ENCODE measurements at regions not wholly inside any gene's neighbourhood (a gene's known extent, or its start where the extent isn't known, plus 50 kb on each side); places are given as distances from the start of the nearest gene placed in this dataset.

DNA sequence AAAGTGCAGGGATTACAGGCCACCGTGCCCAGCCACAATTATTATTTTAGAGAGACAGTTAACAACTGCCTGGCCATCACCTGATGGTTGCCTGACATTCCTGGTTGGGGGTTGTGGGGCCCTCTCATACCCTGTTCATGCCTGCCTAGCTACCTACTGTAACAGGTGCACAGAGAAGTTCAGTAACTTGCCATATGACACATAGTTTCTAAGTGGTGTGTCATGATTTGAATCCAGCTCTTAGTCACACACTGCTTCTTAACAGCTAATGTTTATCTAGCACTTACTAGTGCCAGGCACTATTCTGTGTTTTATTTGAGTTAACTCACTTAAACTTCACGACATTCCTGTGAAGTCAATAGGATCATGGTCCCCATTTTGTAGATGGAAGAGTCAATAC lies 122.7 kb upstream of the JADE1 start:
- H3K27ac ChIP-seq = no peak overlapping the region
- WGBS, 2 donors = 71 to 77% methylated on average over 2 of the region's 2 CpGs

DNA sequence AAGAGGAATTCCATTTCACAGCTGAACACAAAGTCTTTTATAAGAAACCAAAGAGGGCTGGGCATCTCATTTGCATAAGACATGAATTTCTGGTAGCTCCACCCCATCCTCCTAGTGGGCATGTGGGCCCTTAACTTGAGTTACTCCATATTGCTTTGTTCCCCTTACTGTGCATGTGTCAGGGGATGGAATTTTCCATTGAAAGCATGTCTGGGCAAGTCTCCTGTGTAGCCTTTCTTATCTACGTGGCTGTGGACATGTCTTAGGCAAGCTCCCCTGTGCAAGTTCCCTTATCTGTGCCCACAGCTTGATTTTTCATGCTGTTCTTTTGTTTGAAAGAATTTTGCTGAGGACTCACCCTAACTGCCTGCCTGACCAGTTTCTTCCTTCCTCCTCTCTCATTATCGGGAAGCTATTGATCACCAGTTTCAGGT lies 123.5 kb upstream of the JADE1 start:
- WGBS, 2 donors = 58 to 62% methylated on average over 2 of the region's 2 CpGs
- Histone ChIP-seq H3K4me3 (no peak overlapping the region), H3K27ac (no peak overlapping the region), H3K9me3 (peaks cover 0 to 10% (median 0%) of the 10 kb centered on the region in 3 donors), H3K27me3 (no peaks in the 10 kb centered on the region), H3K4me1 (peaks cover 0 to 4% (median 0%) of the 10 kb centered on the region in 3 donors), H3K36me3 (no peaks in the 10 kb centered on the region)
- TF ChIP-seq POLR2A (IDR thresholded peaks at IDR 0.05) = no peak
- TF ChIP-seq, protein P1, sequence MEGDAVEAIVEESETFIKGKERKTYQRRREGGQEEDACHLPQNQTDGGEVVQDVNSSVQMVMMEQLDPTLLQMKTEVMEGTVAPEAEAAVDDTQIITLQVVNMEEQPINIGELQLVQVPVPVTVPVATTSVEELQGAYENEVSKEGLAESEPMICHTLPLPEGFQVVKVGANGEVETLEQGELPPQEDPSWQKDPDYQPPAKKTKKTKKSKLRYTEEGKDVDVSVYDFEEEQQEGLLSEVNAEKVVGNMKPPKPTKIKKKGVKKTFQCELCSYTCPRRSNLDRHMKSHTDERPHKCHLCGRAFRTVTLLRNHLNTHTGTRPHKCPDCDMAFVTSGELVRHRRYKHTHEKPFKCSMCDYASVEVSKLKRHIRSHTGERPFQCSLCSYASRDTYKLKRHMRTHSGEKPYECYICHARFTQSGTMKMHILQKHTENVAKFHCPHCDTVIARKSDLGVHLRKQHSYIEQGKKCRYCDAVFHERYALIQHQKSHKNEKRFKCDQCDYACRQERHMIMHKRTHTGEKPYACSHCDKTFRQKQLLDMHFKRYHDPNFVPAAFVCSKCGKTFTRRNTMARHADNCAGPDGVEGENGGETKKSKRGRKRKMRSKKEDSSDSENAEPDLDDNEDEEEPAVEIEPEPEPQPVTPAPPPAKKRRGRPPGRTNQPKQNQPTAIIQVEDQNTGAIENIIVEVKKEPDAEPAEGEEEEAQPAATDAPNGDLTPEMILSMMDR (IDR thresholded peaks at IDR 0.05) = no peak
- intact Hi-C loops (cut with DNase I) = no loop called here
- DNase-seq = no peak

More for the DNA sequence above, 122.7 kb upstream of the JADE1 start:
- Histone ChIP-seq H3K36me3 (no peaks in the 10 kb centered on the region), H3K4me3 (no peak overlapping the region), H3K4me1 (peaks cover 0 to 4% (median 0%) of the 10 kb centered on the region in 3 donors), H3K9me3 (peaks cover 0 to 10% (median 0%) of the 10 kb centered on the region in 3 donors), H3K27me3 (no peaks in the 10 kb centered on the region)
- DNase-seq = no peak
- TF ChIP-seq POLR2A (IDR thresholded peaks at IDR 0.05) = no peak
- TF ChIP-seq, protein P1 (IDR thresholded peaks at IDR 0.05) = no peak
- intact Hi-C loops (cut with DNase I) = no loop called here

DNA sequence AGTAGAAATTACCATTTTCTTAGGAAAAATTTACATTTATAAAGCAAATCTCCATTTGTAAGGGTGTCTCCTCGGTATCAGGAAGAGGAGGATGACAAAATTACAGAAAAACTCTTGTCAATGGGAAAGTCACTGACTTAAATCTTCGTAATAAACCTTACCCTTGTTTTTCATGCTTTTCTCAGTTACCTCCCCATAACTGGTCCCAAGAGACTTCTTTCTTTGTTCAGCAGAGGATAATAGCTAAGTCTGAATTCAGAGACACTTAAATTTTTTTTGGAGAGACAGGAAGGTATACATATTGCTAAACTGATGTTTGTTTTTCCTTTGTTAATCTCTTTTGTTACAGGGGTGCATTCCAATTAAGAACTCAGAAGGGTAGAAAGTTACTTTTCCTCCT lies 125.5 kb upstream of the JADE1 start:
- H3K27ac ChIP-seq = no peak overlapping the region
- H3K27me3 ChIP-seq = no peaks in the 10 kb centered on the region
- H3K9me3 ChIP-seq = peaks cover 0 to 10% (median 0%) of the 10 kb centered on the region in 3 donors
- intact Hi-C loops (cut with DNase I) = no loop called here
- TF ChIP-seq, protein P1 (IDR thresholded peaks at IDR 0.05) = no peak
- TF ChIP-seq POLR2A (IDR thresholded peaks at IDR 0.05) = no peak
- DNase-seq = no peak
- H3K4me3 ChIP-seq = no peak overlapping the region
- no peaks in the 10 kb centered on the region for H3K4me1 ChIP-seq
- H3K36me3 ChIP-seq = no peaks in the 10 kb centered on the region
- WGBS, 2 donors = 68 to 78% methylated on average over 2 of the region's 2 CpGs

DNA sequence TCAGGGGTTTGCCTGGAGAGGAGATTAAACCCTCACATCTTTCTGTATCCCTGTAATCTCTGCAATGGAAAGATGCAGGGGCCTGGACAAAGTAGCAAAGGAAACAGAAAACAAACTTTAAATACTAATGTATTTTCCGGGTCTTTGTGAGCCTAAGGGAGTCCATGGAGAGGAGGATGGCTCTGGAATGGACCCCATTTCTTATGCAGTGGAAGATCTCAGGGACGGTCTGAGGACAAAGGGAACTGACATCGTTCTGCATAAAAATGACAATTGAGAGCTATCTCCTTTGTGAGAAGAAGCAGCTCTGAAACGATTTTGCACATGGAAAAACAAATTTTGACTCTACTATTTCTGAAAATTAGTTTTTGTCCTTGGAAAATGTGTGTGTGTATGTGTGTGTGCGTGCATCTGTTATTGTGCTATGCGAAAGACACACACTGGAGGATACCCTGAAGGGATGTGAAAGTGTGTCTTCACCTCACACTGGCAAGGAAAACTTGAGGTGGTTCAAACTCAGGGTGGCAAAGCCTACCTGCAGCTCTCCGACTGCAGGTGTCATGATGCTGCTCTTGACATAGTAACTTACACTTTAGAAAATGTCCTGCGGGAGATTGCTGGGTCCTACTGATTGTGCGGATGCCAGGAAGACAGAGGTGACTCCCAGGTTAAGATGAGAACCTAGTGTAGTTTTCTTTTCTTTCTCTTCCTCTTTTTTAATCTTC lies 126.4 kb upstream of the JADE1 start:
- Histone ChIP-seq H3K4me1 (no peaks in the 10 kb centered on the region), H3K27me3 (no peaks in the 10 kb centered on the region), H3K4me3 (no peak overlapping the region), H3K36me3 (no peaks in the 10 kb centered on the region), H3K9me3 (peaks cover 0 to 10% (median 0%) of the 10 kb centered on the region in 3 donors), H3K27ac (no peak overlapping the region)
- DNase-seq = no peak
- intact Hi-C loops (cut with DNase I) = no loop called here
- no peak for TF ChIP-seq POLR2A (IDR thresholded peaks at IDR 0.05)
- TF ChIP-seq, protein P1 (IDR thresholded peaks at IDR 0.05) = no peak
- WGBS, 2 donors = 63 to 66% methylated on average over 9 of the region's 9 CpGs

DNA sequence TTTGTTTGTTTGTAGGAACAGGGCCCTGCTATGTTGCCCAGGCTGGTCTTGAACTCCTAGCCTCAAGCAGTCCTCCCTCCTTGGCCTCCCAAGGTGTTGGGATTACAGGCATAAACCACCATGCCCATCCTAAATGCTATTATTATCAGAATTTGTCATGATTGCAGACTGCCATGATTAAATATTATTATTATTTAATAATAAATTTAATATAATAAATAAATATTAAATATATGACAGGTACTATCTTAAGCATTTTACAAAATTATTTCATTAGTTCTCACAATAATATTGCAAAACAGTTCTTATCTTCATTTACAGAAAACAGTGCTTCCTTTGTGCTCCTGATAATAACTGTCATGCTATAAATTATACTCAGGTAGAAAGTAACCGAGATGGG lies 133.4 kb upstream of the JADE1 start:
- Histone ChIP-seq H3K27me3 (no peaks in the 10 kb centered on the region), H3K4me3 (no peak overlapping the region), H3K27ac (no peak overlapping the region), H3K36me3 (no peaks in the 10 kb centered on the region), H3K4me1 (no peaks in the 10 kb centered on the region), H3K9me3 (no peaks in the 10 kb centered on the region)
- intact Hi-C loops (cut with DNase I) = no loop called here
- TF ChIP-seq POLR2A (IDR thresholded peaks at IDR 0.05) = no peak
- TF ChIP-seq, protein P1 (IDR thresholded peaks at IDR 0.05) = no peak
- 61 to 76% methylated on average over 1 of the region's 1 CpG for WGBS, 2 donors
- DNase-seq = no peak

All from esophagus squamous epithelium (tissue), 5 donors.